ENCODE measurements at regions not wholly inside any gene's neighbourhood (a gene's known extent, or its start where the extent isn't known, plus 50 kb on each side); places are given as distances from the start of the nearest gene placed in this dataset.

DNA sequence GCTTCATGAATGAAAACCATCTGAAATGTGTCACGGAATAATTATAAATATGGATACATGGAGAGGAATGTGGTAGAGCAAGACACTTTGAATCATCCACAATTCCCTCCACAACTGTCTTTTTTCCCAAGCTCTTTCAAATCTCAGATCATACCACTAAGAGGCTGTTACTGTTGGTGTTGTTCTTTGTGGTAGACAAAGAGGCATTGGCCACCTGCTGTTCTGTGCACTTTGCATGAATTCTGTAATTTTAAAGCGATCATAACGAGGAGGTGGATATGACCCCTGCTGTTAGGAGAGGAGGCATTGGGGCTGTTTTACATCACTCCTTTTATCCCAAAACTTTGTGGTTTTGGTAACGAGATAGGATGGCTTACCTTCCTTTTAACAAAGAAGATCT is 141.2 kb upstream of the KLF6 start:
- TF ChIP-seq, protein P1, sequence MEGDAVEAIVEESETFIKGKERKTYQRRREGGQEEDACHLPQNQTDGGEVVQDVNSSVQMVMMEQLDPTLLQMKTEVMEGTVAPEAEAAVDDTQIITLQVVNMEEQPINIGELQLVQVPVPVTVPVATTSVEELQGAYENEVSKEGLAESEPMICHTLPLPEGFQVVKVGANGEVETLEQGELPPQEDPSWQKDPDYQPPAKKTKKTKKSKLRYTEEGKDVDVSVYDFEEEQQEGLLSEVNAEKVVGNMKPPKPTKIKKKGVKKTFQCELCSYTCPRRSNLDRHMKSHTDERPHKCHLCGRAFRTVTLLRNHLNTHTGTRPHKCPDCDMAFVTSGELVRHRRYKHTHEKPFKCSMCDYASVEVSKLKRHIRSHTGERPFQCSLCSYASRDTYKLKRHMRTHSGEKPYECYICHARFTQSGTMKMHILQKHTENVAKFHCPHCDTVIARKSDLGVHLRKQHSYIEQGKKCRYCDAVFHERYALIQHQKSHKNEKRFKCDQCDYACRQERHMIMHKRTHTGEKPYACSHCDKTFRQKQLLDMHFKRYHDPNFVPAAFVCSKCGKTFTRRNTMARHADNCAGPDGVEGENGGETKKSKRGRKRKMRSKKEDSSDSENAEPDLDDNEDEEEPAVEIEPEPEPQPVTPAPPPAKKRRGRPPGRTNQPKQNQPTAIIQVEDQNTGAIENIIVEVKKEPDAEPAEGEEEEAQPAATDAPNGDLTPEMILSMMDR (IDR thresholded peaks at IDR 0.05; ENCODE audit: insufficient read depth, low read length, poor library complexity, severe bottlenecking) = no peak
- no peak for TF ChIP-seq EZH2phosphoT487 (conservative IDR thresholded peaks at IDR 0.05; ENCODE audit: low read length)
